ENCODE measurements at regions not wholly inside any gene's neighbourhood (a gene's known extent, or its start where the extent isn't known, plus 50 kb on each side); places are given as distances from the start of the nearest gene placed in this dataset.

GRCh38 chr15:88348579-88349230, 92.2 kb upstream of the NTRK3 start:
- no peak for TF ChIP-seq CTCF (IDR thresholded peaks at IDR 0.05; ENCODE audit: poor library complexity, severe bottlenecking)
- TF ChIP-seq REST (IDR thresholded peaks at IDR 0.05; ENCODE audit: borderline replicate concordance), result no peak
- TF ChIP-seq TAF1 (IDR thresholded peaks at IDR 0.05; ENCODE audit: low read depth), result no peak
- TF ChIP-seq EZH2 (IDR thresholded peaks at IDR 0.05; ENCODE audit: borderline replicate concordance, insufficient read depth, low read length, poor library complexity, severe bottlenecking), result no peak
- TF ChIP-seq EP300 (conservative IDR thresholded peaks at IDR 0.05; ENCODE audit: poor library complexity, severe bottlenecking), result no peak
